Activated T-helper 17 cell treated with anti-CD3 and anti-CD28 coated beads, Interleukin-2, amount 50 U/mL, for 72 hours (primary cell): ENCODE measurements at regions not wholly inside any gene's neighbourhood (a gene's known extent, or its start where the extent isn't known, plus 50 kb on each side); places are given as distances from the start of the nearest gene placed in this dataset.

ENCODE experiments used
- ATAC-seq: fragments of 150-1000 bp; cut with Tn5 transposase; replicated peaks from 2 replicates; pipeline ENCODE4 v1.10.0; 2021; ENCODE audit warnings: mild to moderate bottlenecking, moderate library complexity
- H3K27ac Mint-ChIP-seq: one replicate; pipeline ENCODE4 v1.8.0; 2022; ENCODE audit warnings: mixed read lengths
- H3K27me3 Mint-ChIP-seq: one replicate; pipeline ENCODE4 v1.8.0; 2022; ENCODE audit warnings: mixed read lengths
- H3K36me3 Mint-ChIP-seq: one replicate; pipeline ENCODE4 v1.8.0; 2022; ENCODE audit warnings: low read depth, mild to moderate bottlenecking, mixed read lengths
- H3K4me1 Mint-ChIP-seq: one replicate; pipeline ENCODE4 v1.8.0; 2022; ENCODE audit warnings: mixed read lengths
- H3K4me3 Mint-ChIP-seq: one replicate; pipeline ENCODE4 v1.8.0; 2022; ENCODE audit warnings: mild to moderate bottlenecking, mixed read lengths
- H3K9me3 Mint-ChIP-seq: one replicate; pipeline ENCODE4 v1.8.0; 2022; ENCODE audit warnings: mixed read lengths

- H3K27me3 Mint-ChIP-seq = no peaks in the 10 kb centered on the region
- peaks cover 8% of the 10 kb centered on the region for H3K9me3 Mint-ChIP-seq
- ATAC-seq = no peak
- no peaks in the 10 kb centered on the region for H3K4me1 Mint-ChIP-seq
- H3K4me3 Mint-ChIP-seq = no peak overlapping the region
- no peaks in the 10 kb centered on the region for H3K36me3 Mint-ChIP-seq
- no peak overlapping the region for H3K27ac Mint-ChIP-seq
Measured at GRCh38 chr3:118556983-118557382, 477.7 kb downstream of the IGSF11 start.

DNA sequence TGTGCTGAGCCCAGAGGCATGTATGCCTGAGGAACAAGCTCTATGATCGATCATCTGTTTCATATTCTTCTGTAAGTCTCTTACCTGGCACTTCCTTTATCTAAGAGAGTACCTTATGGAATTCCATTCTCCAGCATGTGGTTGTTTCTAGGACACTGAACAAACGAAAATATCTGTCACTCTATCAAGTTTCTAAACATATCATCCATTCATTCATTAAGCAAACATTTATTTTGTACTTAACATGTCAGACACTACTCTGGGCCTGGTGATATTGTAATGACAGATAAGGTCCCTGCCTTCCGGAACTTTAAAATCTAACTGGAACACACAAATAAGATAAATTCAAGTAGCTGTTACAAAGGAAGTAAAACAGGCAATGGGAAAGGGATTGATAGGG is 477.1 kb downstream of the IGSF11 start:
- peaks cover 8% of the 10 kb centered on the region for H3K9me3 Mint-ChIP-seq
- no peak for ATAC-seq
- H3K27ac Mint-ChIP-seq = no peak overlapping the region
- no peaks in the 10 kb centered on the region for H3K36me3 Mint-ChIP-seq
- no peaks in the 10 kb centered on the region for H3K27me3 Mint-ChIP-seq
- H3K4me1 Mint-ChIP-seq = no peaks in the 10 kb centered on the region
- no peak overlapping the region for H3K4me3 Mint-ChIP-seq

- Mint-ChIP-seq H3K4me3 (no peak overlapping the region), H3K4me1 (no peaks in the 10 kb centered on the region), H3K27ac (no peak overlapping the region), H3K36me3 (no peaks in the 10 kb centered on the region), H3K27me3 (no peaks in the 10 kb centered on the region), H3K9me3 (peaks cover 15% of the 10 kb centered on the region)
- no peak for ATAC-seq
Measured at GRCh38 chr3:118559286-118559685, 475.4 kb downstream of the IGSF11 start.

- Mint-ChIP-seq H3K27me3 (no peaks in the 10 kb centered on the region), H3K4me3 (no peak overlapping the region), H3K9me3 (peaks cover 23% of the 10 kb centered on the region), H3K36me3 (no peaks in the 10 kb centered on the region), H3K27ac (no peak overlapping the region), H3K4me1 (no peaks in the 10 kb centered on the region)
- no peak for ATAC-seq
Measured at GRCh38 chr3:118564800-118565199, 469.8 kb downstream of the IGSF11 start.

DNA sequence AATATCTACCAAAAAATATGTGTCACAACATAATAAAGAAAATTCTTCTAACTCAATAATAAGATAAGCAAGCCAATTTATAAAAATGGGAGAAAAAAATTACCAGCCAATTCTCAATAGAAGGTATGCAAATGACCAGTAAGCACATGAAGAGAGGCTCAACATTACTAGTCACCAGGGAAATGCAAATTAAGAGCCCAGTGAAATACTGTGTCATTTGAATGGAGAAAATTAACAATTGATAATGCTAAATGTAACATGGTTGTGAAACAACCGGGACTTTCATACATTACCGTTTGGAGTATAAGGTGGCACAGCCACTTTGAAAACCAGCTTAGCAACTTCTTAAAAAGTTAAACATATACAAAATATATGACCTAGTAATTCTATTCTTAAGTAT is 460.7 kb downstream of the IGSF11 start:
- Mint-ChIP-seq H3K27me3 (peaks cover 3% of the 10 kb centered on the region), H3K4me1 (no peaks in the 10 kb centered on the region), H3K27ac (no peak overlapping the region), H3K9me3 (peaks cover 2% of the 10 kb centered on the region), H3K4me3 (no peak overlapping the region), H3K36me3 (no peaks in the 10 kb centered on the region)
- ATAC-seq = no peak

DNA sequence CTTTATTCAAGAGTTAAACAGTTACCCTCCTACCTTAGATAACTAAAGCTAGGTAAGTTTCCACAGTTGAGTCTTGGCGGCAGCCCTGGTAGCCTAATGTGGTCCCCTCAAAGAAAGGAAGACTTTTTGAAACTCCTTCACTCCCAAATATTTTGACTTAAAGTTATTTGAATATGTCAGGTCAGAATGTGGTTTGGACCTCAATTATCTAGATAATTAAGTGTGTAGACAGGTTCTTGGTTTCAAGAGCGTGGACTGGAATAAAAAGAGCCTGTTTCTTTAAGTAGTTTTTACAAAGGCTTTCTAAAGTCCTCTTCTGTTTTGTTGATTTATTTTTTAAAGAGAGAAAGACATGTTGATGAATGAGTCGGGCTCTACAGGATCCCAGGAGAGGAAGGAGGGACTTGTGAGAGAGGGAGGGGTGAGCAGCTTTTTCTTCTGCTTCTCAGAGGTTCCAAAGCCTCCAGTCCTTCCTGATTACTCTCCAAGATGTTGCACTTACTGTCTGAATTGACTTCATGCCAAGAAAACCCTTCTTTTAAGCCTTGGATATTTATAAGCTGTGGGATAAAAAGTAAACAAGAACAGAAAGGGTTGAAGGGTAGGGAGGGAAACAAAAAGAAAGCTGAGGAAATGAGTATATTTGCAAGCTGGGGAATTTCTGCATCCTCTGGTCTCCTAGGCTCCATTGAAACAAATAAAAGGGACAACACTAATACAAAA is 457.4 kb downstream of the IGSF11 start:
- Mint-ChIP-seq H3K4me1 (no peaks in the 10 kb centered on the region), H3K27ac (no peak overlapping the region), H3K4me3 (no peak overlapping the region), H3K36me3 (no peaks in the 10 kb centered on the region), H3K27me3 (peaks cover 3% of the 10 kb centered on the region), H3K9me3 (no peaks in the 10 kb centered on the region)
- no peak for ATAC-seq

GRCh38 chr3:118578559-118578958 is 456.1 kb downstream of the IGSF11 start:
- peaks cover 3% of the 10 kb centered on the region for H3K27me3 Mint-ChIP-seq
- H3K9me3 Mint-ChIP-seq = no peaks in the 10 kb centered on the region
- no peak for ATAC-seq

GRCh38 chr3:118587037-118587741 is 447.5 kb downstream of the IGSF11 start:
- H3K4me1 Mint-ChIP-seq = no peaks in the 10 kb centered on the region
- no peaks in the 10 kb centered on the region for H3K27me3 Mint-ChIP-seq
- H3K9me3 Mint-ChIP-seq = no peaks in the 10 kb centered on the region
- no peaks in the 10 kb centered on the region for H3K36me3 Mint-ChIP-seq
- H3K4me3 Mint-ChIP-seq = no peak overlapping the region
- ATAC-seq = no peak
- H3K27ac Mint-ChIP-seq = no peak overlapping the region

More at GRCh38 chr3:118578559-118578958, 456.1 kb downstream of the IGSF11 start:
- Mint-ChIP-seq H3K4me1 (no peaks in the 10 kb centered on the region), H3K4me3 (no peak overlapping the region), H3K27ac (no peak overlapping the region), H3K36me3 (no peaks in the 10 kb centered on the region)

DNA sequence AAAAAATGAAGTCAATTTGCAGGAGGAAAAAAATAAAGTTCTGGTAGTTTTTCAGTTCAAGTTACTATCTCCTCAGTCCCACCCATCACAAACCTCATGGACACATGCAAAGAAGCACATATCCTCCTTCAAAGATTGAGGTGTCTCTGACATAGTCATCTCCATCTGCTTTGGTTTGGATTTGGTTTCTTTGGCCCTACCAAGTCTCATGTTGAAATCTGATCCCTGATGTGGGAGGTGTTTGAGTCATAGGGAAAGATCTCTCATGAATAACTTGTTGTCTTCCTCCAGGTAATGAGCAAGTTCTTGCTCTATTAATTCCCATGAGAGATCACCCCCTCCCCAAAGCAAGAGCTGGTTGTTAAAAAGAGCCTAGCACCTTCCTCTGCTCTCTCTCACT is 446.8 kb downstream of the IGSF11 start:
- Mint-ChIP-seq H3K36me3 (no peaks in the 10 kb centered on the region), H3K27ac (no peak overlapping the region), H3K4me1 (no peaks in the 10 kb centered on the region), H3K4me3 (no peak overlapping the region), H3K27me3 (no peaks in the 10 kb centered on the region), H3K9me3 (no peaks in the 10 kb centered on the region)
- ATAC-seq = no peak

GRCh38 chr3:118593277-118593670 is 441.4 kb downstream of the IGSF11 start:
- no peaks in the 10 kb centered on the region for H3K4me1 Mint-ChIP-seq
- no peaks in the 10 kb centered on the region for H3K36me3 Mint-ChIP-seq
- H3K27me3 Mint-ChIP-seq = no peaks in the 10 kb centered on the region

DNA sequence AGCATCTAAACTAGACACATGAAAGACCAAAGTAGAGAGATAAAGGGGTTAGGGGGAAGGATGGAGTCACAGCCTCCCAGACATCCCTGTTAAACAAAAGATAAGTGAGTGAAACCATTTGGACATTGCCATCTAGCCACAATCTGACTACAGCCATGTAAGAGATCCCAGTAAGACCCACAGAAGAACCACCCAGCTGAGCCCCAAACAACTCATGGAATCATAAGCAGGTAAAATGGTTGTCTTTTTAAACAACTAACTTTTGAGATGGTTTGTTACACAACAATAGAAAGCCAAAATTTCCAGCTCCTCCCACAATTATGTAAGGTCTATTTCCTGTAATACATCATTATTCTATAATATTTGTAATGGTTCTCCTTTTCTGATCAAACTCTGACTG is 437.5 kb downstream of the IGSF11 start:
- no peaks in the 10 kb centered on the region for H3K4me1 Mint-ChIP-seq
- no peak overlapping the region for H3K27ac Mint-ChIP-seq
- no peak overlapping the region for H3K4me3 Mint-ChIP-seq
- H3K9me3 Mint-ChIP-seq = no peaks in the 10 kb centered on the region
- H3K36me3 Mint-ChIP-seq = no peaks in the 10 kb centered on the region
- H3K27me3 Mint-ChIP-seq = no peaks in the 10 kb centered on the region
- no peak for ATAC-seq

More at GRCh38 chr3:118593277-118593670, 441.4 kb downstream of the IGSF11 start:
- Mint-ChIP-seq H3K4me3 (no peak overlapping the region), H3K9me3 (no peaks in the 10 kb centered on the region), H3K27ac (no peak overlapping the region)
- no peak for ATAC-seq

GRCh38 chr3:118607915-118608820 is 426.5 kb downstream of the IGSF11 start:
- H3K4me3 Mint-ChIP-seq = no peak overlapping the region
- H3K36me3 Mint-ChIP-seq = no peaks in the 10 kb centered on the region

DNA sequence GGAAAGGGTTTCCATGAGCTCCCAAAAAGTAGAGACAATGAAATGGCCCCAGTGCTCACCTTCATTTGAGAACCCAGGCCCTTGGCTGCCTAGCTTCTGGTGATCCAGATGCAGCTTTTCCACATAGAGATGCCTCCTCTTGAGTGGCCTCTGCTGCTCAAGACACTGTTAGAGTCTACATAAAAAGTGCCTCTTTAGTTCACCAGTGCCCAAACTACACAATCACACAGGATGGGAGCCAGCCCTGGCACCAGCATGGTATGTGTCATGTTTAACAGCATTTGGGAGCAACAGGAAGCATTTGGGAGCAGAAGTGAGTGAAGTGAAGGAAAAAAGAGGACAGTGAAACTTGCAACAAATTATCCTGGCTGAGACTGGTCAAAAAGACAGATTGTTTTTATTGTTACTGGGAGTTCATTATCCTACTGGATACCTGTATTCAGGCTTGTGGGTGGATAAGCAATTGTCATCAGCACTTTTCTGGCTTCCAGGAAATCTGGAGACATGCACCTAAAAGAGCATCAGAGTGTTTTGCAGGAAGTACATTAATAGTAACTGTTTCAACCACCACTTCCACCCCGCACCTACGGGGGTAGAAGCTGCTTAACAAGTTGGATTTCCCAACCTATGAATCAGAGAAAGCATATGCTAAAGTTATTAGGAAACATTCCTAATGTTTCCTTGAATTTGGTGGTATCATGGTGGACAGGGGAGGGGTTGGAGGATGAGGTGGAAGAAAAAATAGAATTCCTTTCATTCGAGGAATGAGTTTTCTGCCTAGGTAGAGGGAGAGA is 416.2 kb downstream of the IGSF11 start:
- Mint-ChIP-seq H3K27ac (no peak overlapping the region), H3K9me3 (no peaks in the 10 kb centered on the region), H3K27me3 (no peaks in the 10 kb centered on the region), H3K4me3 (no peak overlapping the region), H3K4me1 (no peaks in the 10 kb centered on the region), H3K36me3 (no peaks in the 10 kb centered on the region)
- peak; percentile 23 for ATAC-seq

More at GRCh38 chr3:118607915-118608820, 426.5 kb downstream of the IGSF11 start:
- Mint-ChIP-seq H3K27ac (no peak overlapping the region), H3K27me3 (peaks cover 4% of the 10 kb centered on the region), H3K9me3 (peaks cover 13% of the 10 kb centered on the region), H3K4me1 (no peaks in the 10 kb centered on the region)
- ATAC-seq = no peak

DNA sequence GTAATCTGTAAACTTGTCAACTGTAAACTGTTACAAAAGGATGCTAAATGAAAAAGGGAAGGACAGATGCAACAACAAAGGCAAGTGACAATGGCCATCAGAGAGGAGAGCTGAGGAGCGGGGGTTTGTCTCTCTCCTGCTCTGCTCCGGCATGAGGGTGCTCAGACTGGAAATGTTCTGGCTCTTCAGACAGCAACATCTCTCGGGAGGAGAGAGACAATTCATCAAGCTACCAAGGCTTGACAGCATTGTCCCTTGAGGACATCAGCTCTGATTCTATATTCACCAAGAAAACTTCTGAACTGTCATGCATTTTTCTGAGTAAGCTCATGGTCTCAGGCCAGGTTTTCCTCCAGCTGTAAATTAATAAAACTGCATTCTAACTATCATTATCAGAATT is 408.2 kb downstream of the IGSF11 start:
- Mint-ChIP-seq H3K36me3 (no peaks in the 10 kb centered on the region), H3K4me3 (no peak overlapping the region), H3K4me1 (no peaks in the 10 kb centered on the region), H3K27ac (no peak overlapping the region), H3K9me3 (no peaks in the 10 kb centered on the region), H3K27me3 (peaks cover 6% of the 10 kb centered on the region)
- ATAC-seq = no peak
